ENCODE measurements at regions not wholly inside any gene's neighbourhood (a gene's known extent, or its start where the extent isn't known, plus 50 kb on each side); places are given as distances from the start of the nearest gene placed in this dataset.
A peak's percentile ranks its signal among the peaks of the same experiment; 100 is the strongest.
"Not testable (repeated sequence)": the region's sequence is repeated elsewhere in the genome, so short reads cannot be mapped to it uniquely, and the experiment has no call there.

DNA sequence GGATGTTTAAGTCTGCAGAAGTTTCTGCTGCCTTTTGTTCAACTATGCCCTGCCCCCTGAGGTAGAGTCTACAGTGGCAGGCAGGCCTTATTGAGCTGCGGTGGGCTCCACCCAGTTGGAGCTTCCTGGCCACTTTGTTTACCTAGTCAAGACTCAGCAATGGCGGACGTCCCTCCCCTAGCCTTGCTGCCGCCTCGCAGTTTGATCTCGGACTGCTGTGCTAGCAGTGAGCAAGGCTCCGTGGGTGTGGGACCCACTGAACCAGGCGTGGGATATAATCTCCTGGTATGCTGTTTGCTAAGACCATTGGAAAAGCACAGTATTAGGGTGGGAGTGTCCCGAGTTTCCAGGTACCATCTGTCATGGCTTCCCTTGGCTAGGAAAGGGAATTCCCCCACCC, 79.4 kb upstream of the RPS6KA6 start:
- not testable (repeated sequence) for DNase-seq (ENCODE audit: low read depth); H3K4me3 ChIP-seq (ENCODE audit: low read length)

GRCh38 chrX:84259868-84260267, 71.9 kb upstream of the RPS6KA6 start:
- no peak for DNase-seq (ENCODE audit: low read depth)
- no peak for TF ChIP-seq CTCF (conservative IDR thresholded peaks at IDR 0.05; ENCODE audit: low read length)
- H3K4me3 ChIP-seq (ENCODE audit: low read length) = no peak overlapping the region

GRCh38 chrX:84258708-84259107, 70.7 kb upstream of the RPS6KA6 start:
- no peak overlapping the region for H3K4me3 ChIP-seq (ENCODE audit: low read length)
- TF ChIP-seq CTCF (conservative IDR thresholded peaks at IDR 0.05; ENCODE audit: low read length) = no peak
- DNase-seq (ENCODE audit: low read depth) = no peak

GRCh38 chrX:84248226-84248625, 60.2 kb upstream of the RPS6KA6 start:
- DNase-seq (ENCODE audit: low read depth) = peak; percentile 51
- no peak for TF ChIP-seq CTCF (conservative IDR thresholded peaks at IDR 0.05; ENCODE audit: low read length)
- no peak overlapping the region for H3K4me3 ChIP-seq (ENCODE audit: low read length)

DNA sequence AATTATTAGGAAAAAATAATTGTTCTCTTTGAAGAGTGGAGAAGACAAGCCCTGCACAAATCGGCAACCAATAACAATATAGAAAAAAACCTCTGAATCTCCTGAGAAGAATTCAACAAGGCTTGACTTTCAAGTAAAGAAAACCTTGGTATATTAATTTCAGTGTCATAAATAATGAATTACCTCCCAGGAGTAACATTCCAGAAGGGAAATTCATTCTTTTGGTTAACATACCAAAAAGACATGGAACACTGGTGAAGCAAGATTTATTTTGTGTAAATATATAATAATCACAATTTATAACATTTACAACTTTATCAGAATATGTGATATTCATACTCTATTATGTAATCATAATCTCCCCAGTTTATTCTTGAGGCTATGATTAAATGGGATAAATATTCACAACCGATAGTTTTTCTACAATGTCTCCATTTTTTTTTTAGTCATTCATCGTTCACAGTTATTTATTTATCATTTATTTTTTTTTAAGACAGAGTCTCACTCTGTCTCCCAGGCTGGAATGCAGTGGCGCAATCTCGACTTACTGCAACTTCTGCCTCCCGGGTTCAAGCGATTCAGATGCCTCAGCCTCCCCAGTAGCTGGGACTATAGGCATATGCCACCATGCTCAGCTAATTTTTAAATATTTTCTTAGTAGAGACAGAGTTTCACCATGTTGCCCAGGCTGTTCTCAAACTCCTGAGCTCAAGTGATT, 53.0 kb upstream of the RPS6KA6 start:
- DNase-seq (ENCODE audit: low read depth) = no peak
- TF ChIP-seq CTCF (conservative IDR thresholded peaks at IDR 0.05; ENCODE audit: low read length) = no peak
- no peak overlapping the region for H3K4me3 ChIP-seq (ENCODE audit: low read length)

Measured in AG10803 (cell line).